Kidney (tissue), 13 donors: ENCODE measurements at regions not wholly inside any gene's neighbourhood (a gene's known extent, or its start where the extent isn't known, plus 50 kb on each side); places are given as distances from the start of the nearest gene placed in this dataset.

ENCODE experiments used
- DNase-seq, 5 donors: peaks; one replicate each; pipeline ENCODE4 v3.0.0-alpha.2; 2013 to 2020
- FAIRE-seq: peaks from 2 replicates; lab custom pipeline; 2012; peaks lifted over from hg19 to GRCh38; lab: Jason Lieb, UNC
- H3K27ac ChIP-seq, 2 donors: one replicate each; pipeline ENCODE4 v1.7.0; 2013; ENCODE audit warnings: low read depth in 2 of 2, low read length in 2 of 2, inconsistent platforms in 1 of 2
- H3K27me3 ChIP-seq: one replicate; pipeline ENCODE4 v1.7.1; 2013; ENCODE audit warnings: low read length, inconsistent platforms; ENCODE audit not compliant: control insufficient read depth, insufficient read depth
- H3K36me3 ChIP-seq, 3 donors: one replicate each; pipeline versions ENCODE4 v1.7.0 to v1.7.1; 2013; ENCODE audit warnings: low read length in 3 of 3, control low read depth in 1 of 3, inconsistent platforms in 1 of 3; ENCODE audit not compliant: insufficient read depth in 3 of 3, control insufficient read depth in 2 of 3
- H3K4me1 ChIP-seq, 3 donors: one replicate each; pipeline versions ENCODE4 v1.7.0 to v1.7.1; 2013; ENCODE audit warnings: low read length in 3 of 3, inconsistent platforms in 1 of 3, low read depth in 1 of 3; ENCODE audit not compliant: control insufficient read depth in 2 of 3, insufficient read depth in 2 of 3
- H3K4me3 ChIP-seq, 3 donors: one replicate each; pipeline versions ENCODE4 v1.7.0 to v1.8.1; 2013; ENCODE audit warnings: low read length in 3 of 3, control low read depth in 1 of 3, inconsistent platforms in 1 of 3
- H3K9ac ChIP-seq, 3 donors: one replicate each; pipeline versions ENCODE4 v1.7.0 to v1.7.1; 2013; ENCODE audit warnings: low read length in 3 of 3, control low read depth in 1 of 3, inconsistent platforms in 1 of 3
- H3K9me3 ChIP-seq, 3 donors: one replicate each; pipeline versions ENCODE4 v1.7.0 to v1.7.1; 2013; ENCODE audit warnings: low read length in 3 of 3, control low read depth in 1 of 3, inconsistent platforms in 1 of 3; ENCODE audit not compliant: control insufficient read depth in 2 of 3, insufficient read depth in 1 of 3
- CTCF ChIP-seq: IDR thresholded peaks from 3 replicates; pipeline ENCODE4 v1.5.1; 2012; ENCODE audit warnings: mild to moderate bottlenecking, moderate library complexity, borderline replicate concordance; ENCODE audit not compliant: insufficient read depth; ENCODE audit errors: extremely low read depth
- intact Hi-C: fragments of 100-400 bp; cut with DNase I; formaldehyde crosslinking; loops from one replicate; pipeline ENCODE4 v1.11.1; 2022
- donor health status: control.
- donor health status: control.
- donor health status: control.
- donor health status: control.
- donor health status: control.
- donor health status: DM: yes; HTN: yes; CAD: no.
- donor health status: Normal renal cell carcinoma (clear cell type).

- H3K36me3 ChIP-seq = no peaks in the 10 kb centered on the region
- TF ChIP-seq CTCF = no peak
- H3K4me1 ChIP-seq = no peaks in the 10 kb centered on the region
- no peak overlapping the region for H3K9ac ChIP-seq
- no peaks in the 10 kb centered on the region for H3K9me3 ChIP-seq
- no peak overlapping the region for H3K4me3 ChIP-seq
- H3K27me3 ChIP-seq = no peaks in the 10 kb centered on the region
- DNase-seq = no peak
- FAIRE-seq = no peak
- intact Hi-C loops = no loop called here
- H3K27ac ChIP-seq = no peak overlapping the region
Observed at GRCh38 chr6:55034752-55035151, 139.6 kb upstream of the HCRTR2 start.

GRCh38 chr6:55040102-55040848 lies 134.0 kb upstream of the HCRTR2 start:
- Histone ChIP-seq H3K27me3 (no peaks in the 10 kb centered on the region), H3K27ac (no peak overlapping the region), H3K9me3 (no peaks in the 10 kb centered on the region), H3K36me3 (no peaks in the 10 kb centered on the region), H3K9ac (no peak overlapping the region), H3K4me1 (no peaks in the 10 kb centered on the region), H3K4me3 (no peak overlapping the region)
- no peak for TF ChIP-seq CTCF
- DNase-seq = no peak
- intact Hi-C loops = no loop called here
- no peak for FAIRE-seq

- FAIRE-seq = no peak
- DNase-seq = no peak
- Histone ChIP-seq H3K27ac (no peak overlapping the region), H3K27me3 (no peaks in the 10 kb centered on the region), H3K36me3 (no peaks in the 10 kb centered on the region), H3K4me1 (no peaks in the 10 kb centered on the region), H3K9ac (no peak overlapping the region), H3K4me3 (no peak overlapping the region), H3K9me3 (no peaks in the 10 kb centered on the region)
- intact Hi-C loops = no loop called here
- TF ChIP-seq CTCF = no peak
Observed at GRCh38 chr6:55046869-55047422, 127.4 kb upstream of the HCRTR2 start.
